Posterior vena cava (tissue), 2 donors: ENCODE measurements at regions not wholly inside any gene's neighbourhood (a gene's known extent, or its start where the extent isn't known, plus 50 kb on each side); places are given as distances from the start of the nearest gene placed in this dataset.
"Not testable (repeated sequence)": the region's sequence is repeated elsewhere in the genome, so short reads cannot be mapped to it uniquely, and the experiment has no call there.

Source experiments
- DNase-seq: peaks from one replicate; pipeline ENCODE4 v3.0.0-alpha.2; 2020; ENCODE audit warnings: low spot score
- intact Hi-C, 2 donors: fragments of 100-400 bp; cut with DNase I; formaldehyde crosslinking; loops; one replicate each; pipeline versions ENCODE4 v1.14.1 to v1.14.2; 2022 to 2023
- donor health status: DM: yes; HTN: yes; CAD: no.
- donor health status: DM: yes; HTN: yes; CAD: no.

- intact Hi-C loops = no loop called here
- DNase-seq = no peak
Observed at GRCh38 chr16:63890723-63891122, 1231.1 kb downstream of the CDH11 start.

- intact Hi-C loops = no loop called here
- no peak for DNase-seq
Observed at GRCh38 chr16:63890081-63890480, 1231.8 kb downstream of the CDH11 start.

GRCh38 chr16:63883091-63883490, 1238.8 kb downstream of the CDH11 start:
- no peak for DNase-seq
- intact Hi-C loops = no loop called here

GRCh38 chr16:63882576-63882975, 1239.3 kb downstream of the CDH11 start:
- intact Hi-C loops = no loop called here
- DNase-seq = no peak

GRCh38 chr16:63880948-63881347, 1240.9 kb downstream of the CDH11 start:
- intact Hi-C loops = no loop called here
- DNase-seq = no peak

GRCh38 chr16:63877401-63877800, 1244.5 kb downstream of the CDH11 start:
- no peak for DNase-seq
- intact Hi-C loops = no loop called here

GRCh38 chr16:63876103-63876502, 1245.8 kb downstream of the CDH11 start:
- intact Hi-C loops = no loop called here
- DNase-seq = no peak

- not testable (repeated sequence) for DNase-seq
Observed at GRCh38 chr16:63860700-63861099, 1261.2 kb downstream of the CDH11 start.

GRCh38 chr16:63856537-63856936, 1265.3 kb downstream of the CDH11 start:
- intact Hi-C loops = no loop called here
- no peak for DNase-seq

More at GRCh38 chr16:63860700-63861099, 1261.2 kb downstream of the CDH11 start:
- intact Hi-C loops = not testable (repeated sequence)

- intact Hi-C loops = no loop called here
- DNase-seq = no peak
Observed at GRCh38 chr16:63850979-63851378, 1270.9 kb downstream of the CDH11 start.

GRCh38 chr16:63841271-63841670, 1280.6 kb downstream of the CDH11 start:
- no peak for DNase-seq
- intact Hi-C loops = no loop called here

GRCh38 chr16:63830061-63830460, 1291.8 kb downstream of the CDH11 start:
- intact Hi-C loops = no loop called here
- DNase-seq = no peak

GRCh38 chr16:63822818-63823217, 1299.0 kb downstream of the CDH11 start:
- no peak for DNase-seq
- intact Hi-C loops = no loop called here

GRCh38 chr16:63816276-63816675, 1305.6 kb downstream of the CDH11 start:
- intact Hi-C loops = no loop called here
- no peak for DNase-seq

- DNase-seq = no peak
- intact Hi-C loops = no loop called here
Observed at GRCh38 chr16:63813862-63814261, 1308.0 kb downstream of the CDH11 start.

GRCh38 chr16:63808730-63809129, 1313.1 kb downstream of the CDH11 start:
- DNase-seq = no peak
- intact Hi-C loops = no loop called here

- intact Hi-C loops = no loop called here
Observed at GRCh38 chr16:63806794-63807506, 1314.9 kb downstream of the CDH11 start.

GRCh38 chr16:63804126-63804525, 1317.7 kb downstream of the CDH11 start:
- DNase-seq = no peak
- intact Hi-C loops = loop anchor here in 1 of 2 donors (5.0 kb wide), 1 partner anchor 397 kb away; no protein-coding TSS in a partner anchor

More at GRCh38 chr16:63806794-63807506, 1314.9 kb downstream of the CDH11 start:
- DNase-seq = no peak

- intact Hi-C loops = no loop called here
- DNase-seq = no peak
Observed at GRCh38 chr16:63789603-63790002, 1332.3 kb downstream of the CDH11 start.

GRCh38 chr16:63787014-63787413, 1334.8 kb downstream of the CDH11 start:
- no peak for DNase-seq
- intact Hi-C loops = no loop called here

- no peak for DNase-seq
- intact Hi-C loops = no loop called here
Observed at GRCh38 chr16:63785170-63785569, 1336.7 kb downstream of the CDH11 start.
